HG03045 (cell line): ENCODE measurements at regions not wholly inside any gene's neighbourhood (a gene's known extent, or its start where the extent isn't known, plus 50 kb on each side); places are given as distances from the start of the nearest gene placed in this dataset.
"Not testable (repeated sequence)": the region's sequence is repeated elsewhere in the genome, so short reads cannot be mapped to it uniquely, and the experiment has no call there.

ENCODE experiments used
- ATAC-seq: cut with Tn5 transposase; IDR thresholded peaks from one replicate; pipeline ENCODE4 v1.9.1; 2021; ENCODE audit warnings: mild to moderate bottlenecking, moderate library complexity; ENCODE audit not compliant: unreplicated experiment

DNA sequence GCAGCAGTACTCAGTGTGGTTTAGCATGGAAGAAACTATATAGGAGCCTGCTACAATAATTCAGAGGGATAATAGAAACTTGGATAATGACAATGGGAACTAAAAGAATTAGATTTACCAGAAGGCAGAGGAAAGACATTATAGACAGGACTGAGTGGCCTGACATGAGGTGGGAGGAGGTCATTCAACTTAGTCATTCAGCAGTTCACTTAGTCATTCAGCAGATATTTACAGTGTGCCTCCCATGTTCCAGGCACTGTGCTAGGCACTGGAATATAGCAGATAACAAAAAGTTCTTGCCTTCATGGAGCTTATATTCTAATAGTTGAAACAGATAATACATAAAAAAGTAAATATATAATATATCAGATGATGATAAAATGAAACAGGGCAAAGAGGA lies 110.9 kb upstream of the IKBKE start:
- ATAC-seq: not testable (repeated sequence)

DNA sequence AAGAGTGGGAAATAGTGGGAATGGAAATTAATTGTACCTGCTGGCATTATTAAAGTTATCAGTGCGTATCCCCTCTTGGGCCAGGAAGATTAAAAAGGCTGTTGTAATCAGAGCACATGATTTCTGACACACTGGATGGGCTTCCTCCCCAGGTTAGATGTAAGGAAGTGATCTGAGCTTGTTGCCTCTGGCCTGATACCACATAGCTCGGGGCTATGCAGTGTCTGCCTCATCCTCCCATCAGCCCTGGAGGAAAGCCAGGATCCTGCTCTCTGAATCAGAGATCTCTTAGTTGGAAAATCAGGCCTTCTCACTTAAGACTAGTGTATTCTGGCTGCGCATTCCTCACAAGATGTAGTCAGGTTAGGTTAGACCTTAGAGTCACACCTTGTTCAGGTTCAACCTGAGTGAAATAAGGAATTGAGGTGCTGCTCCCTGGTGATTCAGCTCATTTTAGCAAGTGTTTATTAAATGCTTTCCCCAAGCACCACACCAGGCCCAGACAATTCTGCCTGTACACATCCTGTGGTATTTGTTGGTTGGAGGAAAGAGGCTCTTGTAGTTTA lies 108.2 kb upstream of the IKBKE start:
- not testable (repeated sequence) for ATAC-seq

DNA sequence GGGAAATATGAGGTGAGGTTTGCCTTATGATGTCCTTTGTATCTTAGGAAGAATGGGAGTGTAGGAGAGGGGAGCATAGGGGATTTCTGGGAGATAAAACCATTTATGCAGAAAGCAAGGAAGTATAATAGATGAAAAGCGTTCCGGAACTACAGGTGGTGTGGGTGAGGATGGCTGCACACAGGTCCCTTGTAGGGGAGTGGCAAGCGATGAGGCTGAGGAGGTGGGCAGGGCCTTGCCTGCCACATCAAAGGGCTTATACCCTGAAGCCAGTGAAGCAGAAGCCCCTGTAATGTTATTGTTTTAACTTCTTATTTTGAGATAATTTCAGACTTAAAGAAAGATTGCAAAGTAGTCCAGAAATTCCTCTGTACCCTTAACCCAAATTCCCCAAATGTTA lies 107.3 kb upstream of the IKBKE start:
- ATAC-seq: not testable (repeated sequence)

DNA sequence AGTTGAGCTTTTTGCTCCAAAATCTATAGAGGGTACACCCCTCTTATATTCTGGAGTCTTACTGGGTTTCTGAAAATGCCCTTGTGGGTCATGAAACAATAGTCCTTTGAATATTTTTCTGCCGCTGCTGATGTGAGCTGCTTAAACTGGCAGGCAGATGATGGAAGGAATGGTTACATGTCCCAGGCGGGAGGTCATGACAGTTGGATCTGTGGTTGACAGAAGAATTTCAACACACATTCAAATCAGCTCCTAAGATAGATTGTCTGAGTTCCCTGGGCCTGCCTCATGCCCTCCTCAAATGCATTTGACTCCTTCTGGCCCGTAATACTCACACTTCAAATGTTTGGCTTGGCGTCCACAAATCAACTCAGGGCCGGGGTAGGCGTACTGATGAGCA lies 105.0 kb upstream of the IKBKE start:
- not testable (repeated sequence) for ATAC-seq

DNA sequence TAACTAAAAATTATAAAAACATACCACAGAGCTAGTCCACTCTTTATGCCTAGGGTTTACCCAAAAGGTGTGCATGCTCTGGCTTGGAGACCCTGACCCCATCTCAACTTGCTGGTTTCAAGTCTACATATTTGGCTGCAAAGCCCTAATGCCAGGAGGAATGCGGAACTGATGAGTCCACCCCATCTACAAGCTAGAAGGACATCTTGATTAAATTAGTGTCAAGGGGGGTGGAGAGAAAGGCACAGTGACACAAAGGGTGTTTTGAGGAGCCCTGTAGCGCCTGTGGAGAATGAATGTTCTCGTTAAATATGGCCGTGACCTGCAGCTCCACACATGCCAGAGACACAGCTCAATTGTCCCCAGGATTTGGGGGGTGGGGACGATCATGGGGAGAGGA lies 104.1 kb upstream of the IKBKE start:
- not testable (repeated sequence) for ATAC-seq

DNA sequence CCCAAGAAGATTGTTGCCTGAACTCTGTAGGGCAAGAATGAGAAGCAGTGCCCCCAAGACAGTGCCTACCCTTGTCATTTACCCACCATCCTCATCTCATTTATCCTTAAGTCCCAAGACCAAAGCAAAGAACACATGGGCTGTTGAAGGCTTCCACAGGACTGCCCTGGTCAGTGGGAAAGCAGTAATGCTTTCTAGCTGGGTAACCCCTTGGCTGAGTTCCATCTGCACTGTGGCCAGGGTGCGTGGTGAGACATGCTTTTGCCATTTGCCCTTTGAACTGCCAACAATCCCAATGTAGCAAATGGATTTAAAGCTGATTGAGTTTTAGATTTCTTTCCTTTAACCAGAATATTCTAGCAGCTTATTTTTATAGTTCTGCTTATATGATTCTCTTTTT lies 103.5 kb upstream of the IKBKE start:
- not testable (repeated sequence) for ATAC-seq

DNA sequence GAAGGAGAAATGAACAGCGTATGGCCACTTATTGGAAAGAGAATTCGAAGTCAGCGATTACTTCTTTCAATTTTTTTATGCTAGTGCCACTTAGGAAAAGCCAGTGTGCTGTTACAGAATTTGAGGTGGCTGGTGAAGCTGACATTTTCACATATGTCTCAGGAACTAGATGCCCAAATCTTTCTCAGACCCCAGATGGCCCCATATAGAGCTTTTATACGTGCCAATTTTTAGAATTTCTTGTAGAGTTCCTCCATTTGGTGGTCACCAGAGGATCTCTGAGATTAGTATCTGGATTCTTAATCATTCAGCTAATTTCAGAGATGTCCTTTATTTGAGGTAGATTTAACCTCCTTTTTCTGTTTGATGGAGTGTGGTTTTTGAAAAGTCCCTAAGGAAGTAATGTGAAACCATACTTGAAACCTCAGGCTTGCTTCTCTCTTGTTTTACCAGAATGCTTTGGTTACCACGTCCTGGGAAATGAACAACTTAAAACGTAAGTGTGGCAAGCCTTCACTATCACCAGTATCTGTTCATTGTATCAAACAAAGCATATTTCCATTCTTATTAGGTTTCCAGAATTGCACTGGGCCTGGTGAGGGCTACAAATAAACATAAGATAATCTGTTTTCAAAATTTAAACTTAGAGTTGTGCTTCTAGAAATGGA lies 102.2 kb upstream of the IKBKE start:
- ATAC-seq: not testable (repeated sequence)

DNA sequence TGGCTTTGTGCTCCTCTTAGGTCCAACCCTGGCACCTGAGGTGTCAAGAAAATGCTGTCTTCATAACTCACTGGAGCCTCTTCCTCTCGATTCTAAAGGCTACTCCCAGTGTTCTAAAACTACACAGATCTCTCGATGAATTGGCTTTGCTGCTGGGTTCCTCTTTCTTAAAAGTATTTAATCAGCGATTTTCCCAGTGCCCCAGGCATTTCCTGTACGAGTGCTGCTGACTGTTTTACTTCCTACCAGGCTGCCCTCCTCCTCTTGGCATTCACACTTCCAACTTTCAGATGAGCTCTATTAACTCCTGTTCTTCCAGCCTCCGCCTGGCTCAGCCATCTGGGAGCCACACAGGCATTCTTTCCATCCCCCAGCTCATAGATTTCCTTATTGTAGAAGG lies 95.6 kb upstream of the IKBKE start:
- ATAC-seq: not testable (repeated sequence)

DNA sequence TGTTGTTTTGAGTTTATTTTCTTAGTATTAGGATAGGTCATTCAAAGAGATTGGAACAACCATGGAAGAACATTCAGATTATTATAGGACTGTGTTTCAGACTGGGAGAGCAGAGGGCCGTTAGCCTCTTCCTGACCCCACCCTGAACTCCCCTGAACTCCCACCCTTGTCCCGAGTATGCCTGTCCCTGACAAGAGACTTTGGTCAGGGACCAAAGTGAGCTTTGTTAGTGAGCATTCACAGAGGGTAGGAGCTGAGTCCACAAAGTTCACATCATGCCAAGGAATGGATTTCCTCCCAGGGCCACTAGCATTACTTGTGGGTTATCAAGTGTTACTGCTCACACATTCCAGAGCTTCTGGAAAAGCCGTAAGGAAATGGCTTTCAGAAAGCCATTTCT lies 94.7 kb upstream of the IKBKE start:
- not testable (repeated sequence) for ATAC-seq

DNA sequence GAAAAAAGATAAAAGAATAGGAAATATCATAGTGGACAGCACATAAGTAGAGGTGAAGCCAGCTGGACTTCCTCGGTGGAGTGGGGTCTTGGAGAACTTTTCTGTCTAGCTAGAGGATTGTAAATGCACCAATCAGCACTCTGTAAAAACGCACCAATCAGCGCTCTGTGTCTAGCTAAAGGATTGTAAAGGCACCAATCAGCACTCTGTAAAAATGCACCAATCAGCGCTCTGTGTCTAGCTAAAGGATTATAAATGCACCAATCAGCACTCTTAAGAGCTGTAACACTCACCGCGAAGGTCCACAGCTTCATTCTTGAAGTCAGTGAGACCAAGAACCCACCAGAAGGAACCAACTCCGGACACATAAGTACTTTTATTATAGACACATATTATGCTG lies 91.8 kb upstream of the IKBKE start:
- ATAC-seq: not testable (repeated sequence)

DNA sequence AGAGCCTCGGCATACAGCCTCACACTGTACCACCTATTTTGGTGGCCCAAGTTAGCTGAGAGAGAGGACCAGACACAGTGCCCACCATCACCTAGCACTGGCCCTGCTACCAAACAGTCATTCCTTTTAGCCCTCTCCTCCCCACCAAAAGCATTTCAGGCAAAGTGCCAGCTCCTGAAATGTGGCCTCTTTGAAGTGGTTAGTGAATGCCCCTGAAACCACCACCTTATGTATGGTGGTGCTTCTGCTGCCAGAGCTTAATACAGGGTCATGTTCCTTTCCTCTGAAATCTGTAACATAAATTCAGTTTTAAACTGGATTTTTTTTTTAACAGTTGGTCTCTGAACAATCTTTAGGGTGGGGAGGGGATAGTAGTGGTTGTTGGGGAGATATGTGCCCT lies 91.0 kb upstream of the IKBKE start:
- ATAC-seq: not testable (repeated sequence)

DNA sequence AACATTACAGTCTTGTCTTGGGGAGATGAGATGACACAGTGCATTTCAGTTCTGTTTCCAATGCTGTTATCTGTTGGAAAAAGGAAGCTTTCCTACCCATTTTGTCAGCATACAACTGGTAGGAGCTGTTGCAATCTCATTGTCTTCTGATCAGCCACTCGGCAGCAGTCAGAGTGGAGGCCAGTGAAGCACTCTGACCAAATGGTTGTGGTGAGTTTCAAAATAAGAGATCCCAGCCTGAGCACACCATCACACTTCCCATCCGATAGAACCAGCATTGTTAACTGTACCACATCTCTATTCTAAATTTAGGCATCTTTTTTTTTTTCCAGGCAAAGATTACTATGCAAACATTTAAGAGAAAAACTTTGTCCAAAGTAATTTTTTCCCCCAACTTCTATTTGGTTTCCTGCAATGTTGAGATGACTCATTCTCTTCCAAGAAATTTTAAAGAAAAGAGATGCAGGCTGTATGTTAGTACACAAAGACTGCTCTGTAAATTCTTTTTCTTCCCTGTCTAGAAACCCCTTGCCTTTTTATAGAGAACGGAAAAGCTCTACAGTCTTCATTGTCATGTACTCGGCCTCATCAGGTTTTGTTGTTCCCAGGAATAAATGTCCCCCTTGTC lies 90.0 kb upstream of the IKBKE start:
- ATAC-seq: not testable (repeated sequence)

DNA sequence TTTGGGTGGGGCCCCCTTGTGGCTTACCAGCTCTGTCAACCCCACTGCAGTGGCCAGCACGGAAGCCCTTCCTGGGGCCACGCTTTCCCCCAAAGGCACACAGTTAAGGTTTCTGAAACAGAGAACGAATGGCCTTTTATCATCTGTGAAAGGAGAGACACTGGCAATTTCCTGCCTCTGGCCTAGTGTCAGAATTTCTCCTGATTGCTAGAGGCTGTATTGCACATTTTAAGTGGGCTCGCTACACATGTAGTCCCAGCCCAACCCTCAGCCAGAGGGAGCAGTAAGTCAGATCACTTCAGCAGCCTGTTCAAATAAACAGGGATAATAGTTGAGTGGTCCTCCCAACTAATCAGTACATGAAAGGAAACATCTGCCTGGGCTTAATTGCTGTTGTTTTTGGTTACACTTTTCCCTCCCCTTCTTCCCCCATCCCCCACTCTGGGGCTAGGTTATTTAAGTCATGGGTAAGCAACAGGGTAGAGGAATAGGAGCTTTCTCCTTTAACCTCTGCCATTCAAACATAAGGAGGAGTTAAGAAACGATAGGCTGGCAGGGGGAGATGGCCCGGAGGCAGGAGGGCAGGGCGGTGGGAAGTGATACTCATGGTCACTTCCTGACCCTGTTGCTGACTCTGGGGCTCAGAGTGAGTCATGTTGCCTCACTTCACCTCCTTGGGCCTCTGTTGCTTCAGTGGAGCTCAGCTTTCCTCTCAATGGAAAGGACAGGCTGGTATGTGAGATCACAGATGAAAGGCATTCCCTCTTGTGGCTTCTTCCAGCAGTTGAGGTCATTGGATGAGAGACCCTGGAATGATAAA lies 89.3 kb upstream of the IKBKE start:
- not testable (repeated sequence) for ATAC-seq

DNA sequence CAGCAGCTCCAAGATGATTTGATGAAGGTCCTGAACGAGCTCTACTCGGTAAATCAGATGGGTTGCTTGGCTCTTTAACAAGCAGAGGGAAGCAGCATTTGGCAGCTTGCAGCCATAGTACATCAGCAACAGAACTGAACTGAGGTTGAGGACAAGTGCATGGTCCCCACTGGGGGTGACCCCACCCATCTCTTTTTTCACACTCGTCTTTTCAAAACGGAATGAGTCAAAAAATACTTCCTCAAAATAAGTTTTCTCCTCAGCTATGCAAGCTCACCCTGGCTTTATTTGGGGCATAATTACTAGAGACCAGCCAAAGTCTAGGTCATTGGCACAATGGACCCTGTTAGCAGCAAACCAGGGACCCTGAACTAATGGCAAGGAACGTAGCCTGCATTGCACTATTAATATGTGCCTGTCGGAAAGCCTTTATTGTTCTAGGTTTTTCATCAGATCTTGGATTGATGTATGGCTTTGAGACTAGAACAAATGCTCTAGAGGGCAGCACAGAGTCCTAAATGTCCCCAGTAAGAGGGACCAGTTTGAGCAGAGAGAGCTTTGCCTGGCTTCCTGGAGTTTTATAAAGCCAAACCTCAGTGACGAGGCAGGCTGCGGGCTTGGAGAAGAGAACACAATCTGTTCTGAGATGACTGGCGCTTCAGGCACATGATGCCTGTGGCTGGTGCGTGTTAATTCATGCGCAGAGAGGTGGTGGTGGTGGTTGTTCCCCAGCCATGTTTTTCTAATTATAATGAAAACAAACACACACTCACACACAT lies 86.1 kb upstream of the IKBKE start:
- not testable (repeated sequence) for ATAC-seq

DNA sequence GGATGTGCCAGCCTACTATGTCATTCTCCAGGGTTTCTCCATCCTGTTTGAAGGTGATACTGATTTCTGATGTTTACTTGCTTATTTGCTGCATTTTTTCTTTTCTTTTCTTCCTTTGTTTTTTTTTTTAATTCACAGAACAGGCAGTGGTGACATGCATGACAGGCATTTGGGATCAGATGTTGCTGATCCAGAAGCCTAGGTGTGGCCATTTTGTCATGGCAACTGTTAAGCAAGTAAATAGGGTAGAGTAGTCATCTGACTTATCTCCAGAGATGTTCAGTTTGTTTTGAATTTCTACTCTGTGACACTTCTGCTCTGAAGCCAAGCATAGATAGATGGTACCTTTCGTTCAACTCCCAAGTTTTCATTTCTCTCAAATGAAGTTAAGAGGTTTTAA lies 85.4 kb upstream of the IKBKE start:
- not testable (repeated sequence) for ATAC-seq

DNA sequence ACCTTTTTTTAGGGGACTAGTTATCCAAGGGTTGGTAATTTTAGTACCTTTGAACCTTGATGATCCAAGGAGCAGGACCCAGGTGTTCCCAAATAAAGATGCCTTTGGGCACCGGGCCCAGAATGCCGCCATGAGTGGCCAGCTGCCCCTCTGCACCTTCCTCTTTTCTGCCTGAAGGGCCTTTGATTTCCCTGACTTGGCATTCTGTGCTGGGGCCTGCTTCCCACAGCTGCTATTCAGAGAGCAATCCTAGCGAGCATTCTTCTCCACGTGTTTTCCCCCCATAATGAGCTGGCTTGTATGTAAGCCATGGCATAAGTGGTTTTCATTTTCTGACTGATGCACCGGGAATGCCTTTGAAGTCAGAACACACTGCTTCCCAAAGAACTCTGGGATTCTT lies 82.6 kb upstream of the IKBKE start:
- not testable (repeated sequence) for ATAC-seq

DNA sequence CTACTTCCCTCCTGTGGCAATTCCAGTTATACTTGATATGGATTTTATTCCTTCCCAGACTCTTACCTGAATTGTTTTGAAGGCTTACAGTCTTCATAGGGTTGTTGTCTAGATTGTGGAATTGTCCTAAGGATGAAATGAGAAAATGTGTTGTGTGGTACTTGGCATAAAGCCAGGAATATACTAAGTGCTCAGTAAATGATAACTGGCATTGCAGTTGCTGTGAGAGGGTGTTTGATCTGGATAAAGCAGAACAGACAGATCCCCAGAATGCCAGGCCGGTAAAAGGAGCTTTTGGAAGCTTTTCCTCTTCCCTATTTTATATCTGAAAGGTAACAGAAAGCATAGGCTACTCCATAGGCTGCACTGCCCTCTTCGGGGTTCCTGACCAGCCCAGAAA lies 78.4 kb upstream of the IKBKE start:
- ATAC-seq: not testable (repeated sequence)

DNA sequence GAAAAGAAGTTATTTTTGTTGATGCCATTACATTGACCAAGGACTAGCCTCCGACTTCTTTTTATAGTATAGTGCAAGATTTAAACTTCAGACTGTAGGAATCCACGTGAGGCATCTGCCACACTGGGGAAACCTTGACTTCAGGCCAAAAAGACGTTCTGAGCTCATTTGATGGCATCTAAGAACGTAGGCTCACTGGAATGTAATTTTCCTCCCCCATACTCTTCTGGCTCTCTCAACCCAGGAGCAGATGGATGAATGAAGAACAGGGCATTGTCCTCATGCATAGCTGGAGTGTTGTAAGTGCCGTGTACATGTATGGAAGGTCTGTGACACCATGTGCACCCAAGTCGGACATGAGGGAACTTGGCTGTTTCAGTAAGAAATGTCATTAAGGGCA lies 72.8 kb upstream of the IKBKE start:
- ATAC-seq: not testable (repeated sequence)

DNA sequence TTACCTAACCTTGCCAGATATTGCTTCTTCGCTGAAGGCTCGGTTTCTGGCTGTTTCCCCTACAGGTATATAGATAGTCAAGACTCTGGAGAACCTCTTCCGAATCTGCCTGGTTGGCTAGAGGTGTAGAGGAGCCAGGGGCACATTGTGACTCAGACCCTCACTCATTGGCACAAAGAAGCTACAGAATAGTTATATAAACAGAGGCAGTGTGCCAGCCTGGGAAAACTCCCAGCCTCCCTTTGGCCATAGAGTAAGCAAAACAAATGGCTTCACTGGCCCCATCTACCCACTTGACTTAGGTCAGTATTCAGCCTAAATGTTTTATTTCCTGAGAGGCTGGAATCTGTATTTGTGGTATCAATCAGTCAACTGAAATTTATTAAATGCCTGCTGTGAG lies 72.0 kb upstream of the IKBKE start:
- ATAC-seq: not testable (repeated sequence)

DNA sequence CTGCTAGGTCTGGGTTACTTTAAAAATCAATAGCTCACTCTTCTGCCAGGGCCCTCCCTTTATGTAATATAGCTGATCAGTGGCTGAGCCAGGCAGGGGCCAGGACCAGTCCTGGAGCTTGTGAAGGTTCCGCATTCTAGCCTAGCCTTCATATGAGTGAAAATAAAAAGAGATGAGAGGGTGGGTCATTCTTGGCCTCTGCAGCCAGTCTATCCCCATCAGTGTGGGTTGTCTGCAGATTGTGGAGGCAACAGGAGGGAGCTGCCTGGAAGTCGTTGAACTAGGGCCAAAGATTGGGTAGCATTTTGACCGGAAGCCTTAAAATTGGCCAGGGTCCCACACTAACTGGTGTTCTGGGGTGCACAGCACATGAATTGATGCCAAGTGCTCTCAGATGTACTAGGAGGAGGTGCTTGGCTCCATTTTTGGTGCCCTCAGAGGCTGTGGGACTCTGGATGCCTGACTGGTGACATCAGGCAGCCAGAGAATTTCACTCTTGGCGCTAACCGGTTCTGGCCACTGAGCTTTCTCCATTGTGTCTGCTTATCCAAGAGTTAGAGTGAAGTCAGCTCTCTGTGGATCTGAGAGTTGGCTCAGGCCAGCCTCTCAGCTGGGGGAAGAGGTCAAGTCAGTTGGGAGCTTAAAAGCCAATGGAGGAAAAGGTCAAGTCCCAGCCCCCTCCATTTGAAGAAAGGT lies 66.5 kb upstream of the IKBKE start:
- not testable (repeated sequence) for ATAC-seq
